Suppressor macrophage treated with lipopolysaccharide for 1 hour (primary cell): ENCODE measurements at regions not wholly inside any gene's neighbourhood (a gene's known extent, or its start where the extent isn't known, plus 50 kb on each side); places are given as distances from the start of the nearest gene placed in this dataset.
"Not testable (repeated sequence)": the region's sequence is repeated elsewhere in the genome, so short reads cannot be mapped to it uniquely, and the experiment has no call there.

ENCODE experiments used
- DNase-seq, 3 donors: peaks; one replicate each; pipeline ENCODE4 v3.0.0-alpha.2; 2020 to 2022

- no peak for DNase-seq
These were observed 92.7 kb downstream of the FZD1 start for GRCh38 chr7:91356915-91357314.

DNA sequence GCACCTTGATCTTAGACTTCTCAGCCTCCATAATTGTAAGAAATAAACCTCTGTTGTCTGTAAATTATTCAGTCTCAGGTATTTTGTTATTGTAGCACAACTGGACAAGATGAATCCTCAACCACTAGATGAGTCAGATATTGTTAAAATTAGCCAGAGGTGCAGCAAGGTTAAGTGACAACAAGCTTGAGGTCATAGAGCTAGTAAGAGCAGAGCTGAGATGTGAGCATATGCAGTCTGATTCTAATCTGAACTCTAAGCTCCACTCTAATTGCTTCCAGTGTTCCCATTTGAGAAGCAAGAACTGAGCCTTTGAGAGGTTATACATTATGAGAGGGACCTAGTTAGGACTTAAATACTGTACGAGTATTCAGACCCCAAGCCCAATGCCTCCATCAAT is 93.1 kb downstream of the FZD1 start:
- no peak for DNase-seq

- no peak for DNase-seq
These were observed 93.7 kb downstream of the FZD1 start for GRCh38 chr7:91357901-91358300.

DNA sequence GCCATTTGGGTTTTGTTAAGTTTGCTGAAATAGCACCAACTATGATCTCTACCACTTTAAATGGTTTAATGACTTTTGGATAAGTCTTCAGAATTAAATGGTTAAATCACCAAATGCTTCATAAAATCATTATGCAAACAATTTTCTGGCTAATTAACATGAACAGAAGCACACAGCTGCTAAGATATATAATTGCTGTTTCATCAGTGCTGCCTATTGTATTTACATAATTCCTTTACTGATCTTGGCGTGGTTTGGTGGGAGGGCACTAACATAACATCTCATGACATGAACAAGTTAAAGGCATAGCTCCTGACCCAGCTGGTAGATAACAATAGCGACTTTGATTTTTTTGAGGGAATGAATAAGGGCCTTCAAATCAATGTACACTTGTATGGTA is 94.1 kb downstream of the FZD1 start:
- no peak for DNase-seq

DNA sequence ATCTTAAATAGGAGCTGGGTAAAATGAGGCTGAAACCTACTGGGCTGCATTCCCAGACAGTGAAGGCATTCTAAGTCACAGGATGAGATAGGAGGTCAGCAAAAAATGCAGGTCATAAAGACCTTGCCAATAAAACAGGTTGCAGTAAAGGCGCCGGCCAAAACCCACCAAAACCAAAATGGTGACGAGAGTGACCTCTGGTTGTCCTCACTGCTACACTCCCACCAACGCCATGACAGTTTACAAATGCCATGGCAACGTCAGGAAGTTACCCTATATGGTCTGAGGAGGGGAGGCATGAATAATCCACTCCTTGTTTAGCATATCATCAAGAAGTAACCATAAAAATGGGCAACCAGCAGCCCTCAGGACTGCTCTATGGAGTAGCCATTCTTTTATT is 100.9 kb downstream of the FZD1 start:
- DNase-seq: not testable (repeated sequence)

- DNase-seq: no peak
These were observed 101.9 kb downstream of the FZD1 start for GRCh38 chr7:91366091-91366490.

GRCh38 chr7:91367812-91368578 is 103.8 kb downstream of the FZD1 start:
- DNase-seq: peak; percentile 22 to 29 (median 29)

DNA sequence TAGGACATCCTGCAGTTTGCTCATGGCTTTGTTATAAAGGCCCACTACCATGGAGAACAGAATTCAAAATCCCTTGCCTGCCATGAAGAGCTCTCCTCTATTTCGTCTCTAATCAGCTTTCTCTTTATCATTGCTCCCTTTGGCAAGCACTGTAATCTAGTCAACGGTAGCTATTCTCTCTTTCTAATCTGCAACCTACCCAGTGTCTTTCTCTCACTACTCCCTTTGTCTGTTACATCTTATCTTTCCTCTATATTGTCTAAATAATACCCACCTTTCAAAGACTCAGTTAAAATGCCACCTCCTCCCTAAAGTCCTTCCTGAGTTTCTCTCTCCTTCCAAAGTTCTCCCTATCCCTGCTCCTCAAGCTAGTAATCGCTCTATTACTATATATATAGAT is 108.1 kb downstream of the FZD1 start:
- DNase-seq: no peak

GRCh38 chr7:91373111-91373800 is 109.0 kb downstream of the FZD1 start:
- DNase-seq: peak; percentile 44 to 86 (median 78)

GRCh38 chr7:91374321-91374989 is 110.2 kb downstream of the FZD1 start:
- no peak for DNase-seq

DNA sequence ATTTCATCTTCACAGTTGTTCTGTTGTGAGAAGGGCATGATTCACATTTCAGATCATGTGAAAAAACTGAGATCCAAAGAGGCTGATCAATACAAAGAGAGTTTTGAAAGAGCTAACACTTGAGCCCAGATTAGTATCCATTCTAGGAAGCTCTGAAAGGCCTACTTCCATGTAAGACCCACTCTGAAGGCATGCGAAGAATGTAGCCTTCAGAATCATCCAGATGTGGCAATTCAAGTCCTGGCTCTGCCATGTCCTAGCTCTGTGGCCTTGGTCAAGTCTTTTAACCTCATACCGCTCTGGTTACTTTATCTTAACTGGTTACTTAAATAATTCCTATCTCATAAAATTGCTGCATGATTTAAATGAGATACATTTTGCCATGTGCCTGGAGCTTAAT is 111.1 kb downstream of the FZD1 start:
- DNase-seq: no peak

DNA sequence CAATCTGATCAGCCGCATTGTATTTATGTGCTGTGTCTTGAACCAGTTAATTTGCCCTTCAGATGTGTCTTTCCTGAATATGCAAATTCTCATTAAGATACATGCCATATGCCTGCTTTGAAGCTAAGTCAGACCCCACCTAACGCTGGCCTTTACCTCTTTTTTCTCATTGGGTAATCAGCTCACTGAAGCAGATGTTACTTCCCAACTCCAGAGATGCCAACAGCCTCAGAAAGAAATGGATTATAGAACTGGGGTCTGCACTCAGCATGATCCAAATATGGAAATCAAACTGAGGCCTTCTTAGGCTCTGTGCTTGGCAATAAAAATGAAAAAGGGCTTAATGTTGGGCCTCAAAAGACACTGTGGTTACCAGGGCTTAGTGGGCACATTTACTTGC is 113.9 kb downstream of the FZD1 start:
- DNase-seq: no peak

- peak; percentile 25 to 71 (median 55) for DNase-seq
These were observed 115.0 kb downstream of the FZD1 start for GRCh38 chr7:91379236-91379635.

GRCh38 chr7:91379991-91380390 is 115.8 kb downstream of the FZD1 start:
- DNase-seq: no peak

GRCh38 chr7:91383053-91383904 is 119.0 kb downstream of the FZD1 start:
- no peak for DNase-seq

- no peak for DNase-seq
These were observed 119.7 kb downstream of the FZD1 start for GRCh38 chr7:91383905-91384274.

- DNase-seq: not testable (repeated sequence)
These were observed 130.5 kb downstream of the FZD1 start for GRCh38 chr7:91394757-91395156.

- not testable (repeated sequence) for DNase-seq
These were observed 131.1 kb downstream of the FZD1 start for GRCh38 chr7:91395313-91395712.

- DNase-seq: no peak
These were observed 132.9 kb downstream of the FZD1 start for GRCh38 chr7:91397096-91397495.

DNA sequence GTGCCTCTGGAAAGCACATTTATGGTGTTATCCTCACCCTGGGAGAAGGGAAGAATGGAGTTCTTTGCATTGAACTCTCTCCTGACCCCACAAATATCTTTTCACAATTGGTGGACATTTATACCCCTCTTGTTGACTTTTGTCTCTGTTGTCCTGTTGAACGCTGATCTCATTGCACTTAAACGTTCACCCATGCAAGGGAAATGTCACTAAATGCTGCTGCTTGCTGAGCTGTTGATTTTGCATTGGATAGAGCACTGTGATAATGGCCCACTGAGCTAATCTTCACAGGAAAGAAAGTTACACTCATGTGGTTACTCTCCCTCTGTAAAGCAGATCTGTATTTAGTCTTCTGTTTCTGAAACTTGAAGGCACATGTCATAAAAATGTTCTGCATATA is 133.4 kb downstream of the FZD1 start:
- no peak for DNase-seq

- DNase-seq: no peak
These were observed 134.1 kb downstream of the FZD1 start for GRCh38 chr7:91398341-91398740.

GRCh38 chr7:91405092-91405788 is 141.0 kb downstream of the FZD1 start:
- no peak for DNase-seq
